ENCODE measurements at regions not wholly inside any gene's neighbourhood (a gene's known extent, or its start where the extent isn't known, plus 50 kb on each side); places are given as distances from the start of the nearest gene placed in this dataset.

DNA sequence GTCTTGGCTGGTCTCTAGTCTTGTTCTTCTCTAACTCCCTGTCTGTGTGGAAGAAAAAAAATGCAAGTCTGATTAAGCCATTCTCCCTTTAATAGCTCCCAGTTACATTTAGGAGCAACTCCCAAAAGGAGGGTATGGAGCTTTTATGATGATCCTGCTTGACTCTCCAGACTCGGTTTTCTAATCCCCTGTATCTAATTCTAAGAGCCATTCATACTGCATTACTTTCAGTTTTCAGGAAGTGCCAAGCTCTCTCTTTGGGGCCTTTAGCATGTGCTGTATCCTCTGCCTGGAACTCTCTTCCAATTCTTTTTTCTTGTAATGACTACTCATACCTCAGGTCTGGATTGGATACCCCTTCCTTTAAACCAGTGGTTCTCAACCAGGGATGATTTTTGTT is 219.7 kb upstream of the SPRED2 start:
- FAIRE-seq: no peak
- TF ChIP-seq POLR2A (IDR thresholded peaks at IDR 0.05; ENCODE audit: low read depth, low read length): no peak

GRCh38 chr2:65649811-65650589 is 217.6 kb upstream of the SPRED2 start:
- TF ChIP-seq POLR2A (IDR thresholded peaks at IDR 0.05; ENCODE audit: low read depth, low read length): no peak
- FAIRE-seq (no peak), DNase-seq (ENCODE audit: insufficient read length, low spot score) (no peak)

More for the DNA sequence above, 219.7 kb upstream of the SPRED2 start:
- no peak for DNase-seq (ENCODE audit: insufficient read length, low spot score)

GRCh38 chr2:65647249-65647842 is 214.9 kb upstream of the SPRED2 start:
- DNase-seq (ENCODE audit: insufficient read length, low spot score) (no peak), FAIRE-seq (no peak)
- TF ChIP-seq POLR2A (IDR thresholded peaks at IDR 0.05; ENCODE audit: low read depth, low read length): no peak

DNA sequence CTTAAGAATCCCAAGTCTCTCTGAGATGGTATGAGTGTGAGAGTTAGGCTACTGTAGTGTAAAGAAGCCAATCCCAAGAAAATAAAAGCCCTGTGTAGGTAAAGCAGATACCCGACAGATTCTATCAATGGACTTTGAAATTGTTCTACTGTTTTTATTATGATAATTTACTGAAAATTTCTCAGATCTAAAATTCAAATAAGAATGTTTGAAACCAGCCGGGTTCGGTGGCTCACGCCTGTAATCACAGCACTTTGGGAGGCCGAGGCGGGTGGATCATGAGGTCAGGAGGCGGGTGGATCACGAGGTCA is 208.3 kb upstream of the SPRED2 start:
- DNase-seq (ENCODE audit: insufficient read length, low spot score): no peak
- no peak for TF ChIP-seq POLR2A (IDR thresholded peaks at IDR 0.05; ENCODE audit: low read depth, low read length)
- FAIRE-seq: no peak

- DNase-seq (ENCODE audit: insufficient read length, low spot score) (no peak), FAIRE-seq (no peak)
- no peak for TF ChIP-seq POLR2A (IDR thresholded peaks at IDR 0.05; ENCODE audit: low read depth, low read length)
Observed at GRCh38 chr2:65639156-65639864, 206.9 kb upstream of the SPRED2 start.

DNA sequence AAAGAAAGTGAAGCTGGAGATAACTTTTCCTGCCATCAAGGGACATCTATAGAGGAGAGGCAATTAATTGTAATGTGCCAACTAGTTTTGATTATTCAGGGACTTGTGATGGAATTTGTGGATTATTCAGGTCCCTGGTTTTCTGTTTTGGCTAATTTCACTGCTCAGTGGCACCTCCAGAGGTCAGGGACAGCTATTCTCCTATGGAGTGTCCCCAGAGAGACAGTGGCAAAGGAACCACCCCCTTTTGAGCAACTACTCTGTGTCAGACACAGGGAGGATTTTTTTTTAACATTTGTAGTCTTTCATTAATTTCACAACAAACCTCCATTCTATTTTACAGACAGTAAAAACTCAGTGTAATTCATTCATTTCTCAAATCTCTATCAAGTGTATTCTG is 206.0 kb upstream of the SPRED2 start:
- DNase-seq (ENCODE audit: insufficient read length, low spot score) (no peak), FAIRE-seq (no peak)
- no peak for TF ChIP-seq POLR2A (IDR thresholded peaks at IDR 0.05; ENCODE audit: low read depth, low read length)

DNA sequence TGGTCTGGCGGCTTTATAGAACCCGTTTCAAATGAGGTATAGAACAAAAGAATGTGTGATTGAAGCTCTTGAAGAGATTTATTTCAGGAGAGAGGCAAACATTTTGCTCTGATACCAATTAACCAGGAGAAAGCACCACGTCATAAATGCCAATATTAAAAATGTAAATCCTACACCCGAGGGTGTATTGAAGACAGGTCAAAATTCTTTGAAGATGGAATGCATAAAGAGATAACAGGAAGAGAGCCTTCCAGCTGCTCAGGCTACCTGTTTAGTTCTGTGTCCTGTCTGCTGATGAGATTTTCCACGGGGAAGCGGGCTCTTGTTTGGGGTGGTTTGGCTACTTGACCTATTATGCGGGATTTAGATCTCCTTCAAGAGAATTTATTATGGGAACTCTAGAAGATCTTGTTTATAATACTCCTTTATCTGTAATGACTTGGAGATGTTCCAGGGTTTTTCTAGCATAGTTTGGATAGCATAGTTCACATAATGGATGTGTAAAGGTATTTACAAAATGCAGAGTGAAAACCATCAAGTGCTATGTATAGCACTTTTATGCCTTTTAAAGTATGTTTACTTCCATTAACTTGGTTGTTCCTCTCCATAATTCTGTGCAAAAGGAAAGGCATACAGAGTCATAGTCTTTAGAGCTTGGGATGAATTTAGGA is 204.5 kb upstream of the SPRED2 start:
- FAIRE-seq (no peak), DNase-seq (ENCODE audit: insufficient read length, low spot score) (no peak)
- TF ChIP-seq POLR2A (IDR thresholded peaks at IDR 0.05; ENCODE audit: low read depth, low read length): no peak

GRCh38 chr2:65636024-65636423 is 203.6 kb upstream of the SPRED2 start:
- no peak for FAIRE-seq
- no peak for TF ChIP-seq POLR2A (IDR thresholded peaks at IDR 0.05; ENCODE audit: low read depth, low read length)

DNA sequence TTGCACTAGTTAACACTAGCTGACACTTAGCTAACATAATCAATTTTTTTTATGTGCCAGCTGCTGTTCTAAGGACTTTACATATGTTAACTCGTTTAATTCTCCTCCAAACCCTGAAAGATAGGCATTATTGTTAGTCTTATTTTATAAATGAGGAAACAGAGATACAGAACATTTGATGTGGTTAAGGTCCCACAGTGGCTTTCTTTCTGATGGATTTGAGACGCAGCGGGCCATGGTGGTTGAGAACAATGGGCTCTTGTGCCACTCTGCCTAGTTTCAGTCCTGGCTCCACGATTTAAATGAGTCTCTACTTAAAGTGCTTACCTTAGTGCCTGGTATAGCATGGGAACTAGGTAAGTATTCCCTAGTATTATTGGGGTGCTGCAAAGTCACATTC is 201.9 kb upstream of the SPRED2 start:
- no peak for TF ChIP-seq POLR2A (IDR thresholded peaks at IDR 0.05; ENCODE audit: low read depth, low read length)
- FAIRE-seq (no peak), DNase-seq (ENCODE audit: insufficient read length, low spot score) (no peak)

More at GRCh38 chr2:65636024-65636423, 203.6 kb upstream of the SPRED2 start:
- DNase-seq (ENCODE audit: insufficient read length, low spot score): no peak

DNA sequence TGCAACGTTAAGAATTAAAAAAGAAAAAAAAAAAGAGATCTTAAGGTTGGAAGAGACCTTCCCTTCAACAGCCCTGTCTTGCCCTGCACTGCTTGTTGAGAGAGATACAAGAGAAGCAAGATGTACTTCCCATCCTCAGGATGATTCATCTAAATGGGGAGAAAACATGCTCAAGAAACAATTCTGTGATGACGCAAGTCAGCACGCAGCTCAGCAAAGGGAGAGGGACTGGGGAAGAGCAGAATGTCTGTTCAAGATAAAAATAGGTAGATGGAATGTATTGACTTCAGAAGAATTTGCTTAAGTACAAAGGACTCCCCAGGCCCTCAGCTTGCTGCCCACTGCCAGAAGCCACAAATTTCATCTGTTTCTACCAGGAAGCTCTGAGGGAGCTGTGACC is 198.2 kb upstream of the SPRED2 start:
- no peak for DNase-seq (ENCODE audit: insufficient read length, low spot score)
- TF ChIP-seq POLR2A (IDR thresholded peaks at IDR 0.05; ENCODE audit: low read depth, low read length): no peak
- FAIRE-seq: no peak

- FAIRE-seq (no peak), DNase-seq (ENCODE audit: insufficient read length, low spot score) (no peak)
- TF ChIP-seq POLR2A (IDR thresholded peaks at IDR 0.05; ENCODE audit: low read depth, low read length): no peak
Observed at GRCh38 chr2:65628156-65628555, 195.8 kb upstream of the SPRED2 start.

DNA sequence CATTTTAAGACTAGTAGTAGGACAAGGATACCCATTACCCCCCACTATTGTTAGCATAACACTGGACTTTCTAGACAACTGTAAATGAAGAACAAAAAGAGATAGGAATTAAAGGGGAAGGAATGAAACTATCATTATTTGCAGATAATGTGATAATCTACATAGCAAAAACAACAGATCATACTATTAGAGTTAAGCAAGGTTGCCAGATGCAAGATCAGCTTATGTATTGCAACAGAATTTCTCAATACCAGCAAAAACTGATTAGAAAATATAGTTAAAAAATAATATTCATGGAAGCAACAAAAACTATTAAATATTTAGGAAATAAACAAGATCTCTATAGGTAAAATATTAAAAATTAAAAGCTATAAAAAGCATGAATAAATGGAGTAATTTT is 194.4 kb upstream of the SPRED2 start:
- DNase-seq (ENCODE audit: insufficient read length, low spot score) (no peak), FAIRE-seq (no peak)
- TF ChIP-seq POLR2A (IDR thresholded peaks at IDR 0.05; ENCODE audit: low read depth, low read length): no peak

DNA sequence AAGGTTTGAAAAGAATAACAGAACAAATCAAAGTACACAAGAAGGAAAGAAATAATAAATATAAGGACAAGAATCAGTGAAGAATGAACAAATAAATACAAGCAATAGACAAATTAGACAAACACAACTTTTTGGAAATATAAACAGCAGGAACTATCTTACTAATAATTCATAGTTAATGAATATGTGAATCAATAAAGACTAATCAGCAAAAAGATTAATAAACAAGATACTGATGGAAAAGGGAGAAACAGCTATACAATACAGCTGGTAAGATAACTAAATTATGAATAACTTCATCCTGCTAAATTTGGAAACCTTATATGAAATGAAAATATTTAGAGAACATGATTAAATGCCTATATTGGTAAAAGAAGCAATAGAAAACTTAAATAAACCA is 193.6 kb upstream of the SPRED2 start:
- DNase-seq (ENCODE audit: insufficient read length, low spot score) (no peak), FAIRE-seq (no peak)
- TF ChIP-seq POLR2A (IDR thresholded peaks at IDR 0.05; ENCODE audit: low read depth, low read length): no peak

GRCh38 chr2:65622951-65623535 is 190.6 kb upstream of the SPRED2 start:
- FAIRE-seq (no peak), DNase-seq (ENCODE audit: insufficient read length, low spot score) (no peak)
- TF ChIP-seq POLR2A (IDR thresholded peaks at IDR 0.05; ENCODE audit: low read depth, low read length): no peak
